ENCODE measurements at regions not wholly inside any gene's neighbourhood (a gene's known extent, or its start where the extent isn't known, plus 50 kb on each side); places are given as distances from the start of the nearest gene placed in this dataset.

DNA sequence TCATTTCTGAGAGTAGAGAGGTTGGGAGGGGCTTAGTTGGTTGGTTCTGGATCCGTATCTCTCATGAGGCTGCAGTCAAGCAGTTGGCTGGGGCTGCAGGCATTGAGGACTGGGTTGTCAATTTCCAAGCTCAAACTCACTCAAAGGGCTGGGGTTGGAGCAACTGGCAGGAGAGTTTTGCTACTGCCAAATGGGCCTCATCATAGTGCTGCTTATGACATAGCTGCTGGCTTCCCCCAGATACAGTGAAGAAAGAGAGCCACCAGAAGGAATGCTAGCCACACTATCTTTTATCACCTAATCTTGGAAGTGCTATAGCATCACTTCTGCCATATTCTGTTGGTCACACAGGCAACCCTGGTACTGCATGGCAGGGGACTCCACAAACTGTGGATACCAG, 363.5 kb upstream of the USP24 start:
- H3K4me3 ChIP-seq (ENCODE audit: low read length), result no peak overlapping the region
- DNase-seq (ENCODE audit: low read depth), result no peak
- H3K9ac ChIP-seq (ENCODE audit: low read length), result no peak overlapping the region
- no peaks in the 10 kb centered on the region for H3K27me3 ChIP-seq (replicated peaks; ENCODE audit: control insufficient read depth, insufficient read depth, low read length)
- H3K36me3 ChIP-seq (ENCODE audit: control insufficient read depth, insufficient read depth, low read length, severe bottlenecking), result no peaks in the 10 kb centered on the region
- no peaks in the 10 kb centered on the region for H3K9me3 ChIP-seq (ENCODE audit: control insufficient read depth, low read length)
- H3K4me1 ChIP-seq (ENCODE audit: control insufficient read depth, insufficient read depth, low read length), result peaks cover 43% of the 10 kb centered on the region

DNA sequence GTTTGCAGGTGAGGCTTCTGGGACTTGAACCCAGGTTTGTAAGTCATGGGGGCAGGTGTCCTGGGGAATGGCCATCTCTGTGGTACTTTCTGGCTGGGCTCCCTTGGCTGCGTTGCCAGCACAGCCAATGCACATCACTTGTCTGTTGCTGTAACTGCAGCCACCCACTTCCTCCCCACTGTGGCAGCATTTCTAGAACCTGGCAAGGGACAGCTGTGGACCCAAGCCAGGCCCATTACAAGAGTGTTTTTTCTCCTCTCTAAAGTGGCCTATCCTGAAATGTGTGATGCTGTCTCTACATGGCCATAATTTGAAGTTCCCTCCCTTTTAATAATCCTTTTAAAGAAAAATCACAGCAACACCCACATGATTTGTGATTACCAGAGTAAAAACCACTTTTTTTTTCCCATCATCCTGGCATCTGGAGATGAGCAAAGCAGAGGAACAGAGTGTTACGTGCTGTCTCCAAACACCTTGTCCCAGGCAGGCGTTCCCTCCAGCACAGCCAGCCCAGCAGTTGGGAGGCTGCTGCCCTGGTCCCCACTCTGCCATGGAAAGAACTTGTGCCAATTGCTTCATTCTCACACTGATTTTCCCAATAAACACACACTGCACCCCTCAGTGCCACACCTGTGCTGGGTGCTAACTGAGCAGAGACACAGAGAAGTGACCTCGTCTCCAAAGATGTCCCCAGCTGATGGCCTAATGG, 360.6 kb upstream of the USP24 start:
- Histone ChIP-seq H3K36me3 (ENCODE audit: control insufficient read depth, insufficient read depth, low read length, severe bottlenecking) (no peaks in the 10 kb centered on the region), H3K27me3 (replicated peaks; ENCODE audit: control insufficient read depth, insufficient read depth, low read length) (no peaks in the 10 kb centered on the region), H3K9me3 (ENCODE audit: control insufficient read depth, low read length) (no peaks in the 10 kb centered on the region), H3K9ac (ENCODE audit: low read length) (no peak overlapping the region), H3K4me3 (ENCODE audit: low read length) (no peak overlapping the region), H3K4me1 (ENCODE audit: control insufficient read depth, insufficient read depth, low read length) (peaks cover 29% of the 10 kb centered on the region)
- no peak for DNase-seq (ENCODE audit: low read depth)

DNA sequence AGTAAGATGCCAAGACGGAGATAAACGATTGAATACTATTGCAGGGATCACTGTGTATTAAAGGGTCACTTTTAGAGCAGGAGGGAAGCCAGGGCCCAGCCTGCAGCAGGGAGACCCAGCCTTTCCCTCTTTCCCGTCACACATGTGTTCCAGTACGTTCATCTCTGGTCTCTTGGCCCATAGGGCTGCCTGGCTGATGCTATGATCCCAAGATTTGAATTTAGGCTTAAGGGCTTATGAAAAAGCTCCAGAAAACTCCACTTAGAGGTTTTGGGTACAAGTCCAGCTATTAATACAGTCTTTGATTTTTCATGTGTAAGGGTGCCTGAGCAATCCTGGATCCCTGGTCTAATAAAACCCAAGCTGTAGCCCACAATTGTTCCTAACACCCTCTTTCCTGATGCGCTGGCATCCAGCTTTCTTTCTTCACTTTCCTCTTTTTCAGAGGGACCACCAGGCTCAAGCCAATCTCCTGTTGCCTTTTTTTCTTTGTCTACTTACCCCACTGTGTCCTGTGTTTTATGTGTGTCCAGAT, 359.6 kb upstream of the USP24 start:
- Histone ChIP-seq H3K9ac (ENCODE audit: low read length) (no peak overlapping the region), H3K9me3 (ENCODE audit: control insufficient read depth, low read length) (no peaks in the 10 kb centered on the region), H3K4me3 (ENCODE audit: low read length) (no peak overlapping the region), H3K27me3 (replicated peaks; ENCODE audit: control insufficient read depth, insufficient read depth, low read length) (no peaks in the 10 kb centered on the region), H3K36me3 (ENCODE audit: control insufficient read depth, insufficient read depth, low read length, severe bottlenecking) (no peaks in the 10 kb centered on the region), H3K4me1 (ENCODE audit: control insufficient read depth, insufficient read depth, low read length) (peaks cover 20% of the 10 kb centered on the region)
- no peak for DNase-seq (ENCODE audit: low read depth)

DNA sequence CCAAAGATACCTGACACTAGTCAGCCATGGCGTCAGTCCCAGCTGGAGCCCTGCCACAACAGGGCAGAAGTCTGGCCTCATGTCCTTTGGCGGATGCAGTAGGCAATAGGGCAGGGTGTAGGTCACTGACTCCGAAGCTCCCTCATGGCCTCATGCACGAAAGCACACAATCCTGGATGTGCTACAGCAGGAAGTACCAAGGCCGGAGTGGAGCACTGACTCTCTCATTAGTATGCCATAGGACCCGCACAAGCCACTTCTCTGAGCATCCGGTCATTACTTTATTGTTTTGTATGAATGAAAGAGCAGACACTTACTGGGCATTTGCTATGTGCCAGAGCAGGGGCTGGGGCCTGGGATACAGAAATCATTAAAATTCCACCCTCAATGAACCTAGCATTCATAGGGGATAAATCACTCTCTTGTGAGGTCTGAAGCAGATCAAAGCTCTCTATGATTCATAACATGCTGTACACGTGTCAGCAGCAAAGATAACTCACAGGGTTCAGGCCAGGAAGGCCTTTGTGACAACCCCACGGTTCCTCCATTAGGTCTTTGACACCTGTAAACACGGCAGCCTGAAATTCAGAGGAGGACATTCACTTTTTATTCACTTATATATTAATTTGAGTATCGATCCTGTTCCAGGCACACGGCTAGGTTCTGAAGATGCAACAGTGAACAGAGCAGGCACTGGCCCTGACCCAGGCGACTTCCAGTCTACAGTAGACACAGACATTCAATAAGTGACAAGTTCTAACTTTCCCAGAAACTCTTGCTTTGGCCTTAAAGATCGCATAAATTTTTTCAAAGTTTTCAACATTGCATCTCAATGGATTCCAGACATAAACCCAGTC, 357.9 kb upstream of the USP24 start:
- H3K9ac ChIP-seq (ENCODE audit: low read length), result no peak overlapping the region
- peak; percentile 36 for DNase-seq (ENCODE audit: low read depth)
- no peak overlapping the region for H3K4me3 ChIP-seq (ENCODE audit: low read length)

DNA sequence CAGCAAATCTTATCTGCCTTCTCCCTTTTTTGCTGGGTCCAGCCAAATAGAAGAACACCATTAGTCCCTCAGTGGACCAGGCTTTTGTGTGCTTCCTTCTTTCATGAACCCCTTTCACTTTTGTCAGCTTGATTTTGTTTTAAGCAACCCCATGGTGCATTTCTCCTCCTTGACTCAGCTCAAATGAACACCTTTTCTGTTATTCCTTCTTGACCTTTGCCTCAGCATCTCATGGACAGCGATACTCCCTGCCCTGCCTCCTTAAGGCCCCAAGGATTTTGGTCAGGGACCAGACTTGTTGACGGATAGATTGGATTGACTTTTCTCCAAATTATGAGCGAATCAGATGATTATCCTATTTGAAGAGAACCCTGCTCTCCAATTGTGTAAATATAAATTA, 356.6 kb upstream of the USP24 start:
- H3K27me3 ChIP-seq (replicated peaks; ENCODE audit: control insufficient read depth, insufficient read depth, low read length), result no peaks in the 10 kb centered on the region
- H3K4me1 ChIP-seq (ENCODE audit: control insufficient read depth, insufficient read depth, low read length), result peaks cover 8% of the 10 kb centered on the region

More for the DNA sequence above, 357.9 kb upstream of the USP24 start:
- Histone ChIP-seq H3K9me3 (ENCODE audit: control insufficient read depth, low read length) (no peaks in the 10 kb centered on the region), H3K27me3 (replicated peaks; ENCODE audit: control insufficient read depth, insufficient read depth, low read length) (no peaks in the 10 kb centered on the region), H3K4me1 (ENCODE audit: control insufficient read depth, insufficient read depth, low read length) (peaks cover 11% of the 10 kb centered on the region), H3K36me3 (ENCODE audit: control insufficient read depth, insufficient read depth, low read length, severe bottlenecking) (no peaks in the 10 kb centered on the region)

DNA sequence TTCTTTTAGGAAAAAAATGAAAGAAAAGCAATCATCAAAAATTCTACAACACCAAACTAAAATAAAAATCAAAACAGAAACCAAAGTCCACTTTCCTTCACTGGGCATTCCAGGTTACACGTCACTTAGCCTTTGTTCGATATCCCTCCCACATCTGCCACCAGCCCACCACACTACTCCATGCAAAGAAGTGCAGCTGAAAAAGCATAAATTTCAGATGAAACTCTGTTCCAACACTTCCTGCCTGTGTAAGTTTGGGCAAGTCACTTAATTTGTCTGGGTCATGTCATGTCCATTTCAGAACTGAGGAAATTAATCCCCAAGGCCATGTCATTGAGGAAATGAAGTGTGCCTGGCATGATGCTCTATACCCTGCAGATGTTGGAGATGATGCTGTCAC, 354.3 kb upstream of the USP24 start:
- Histone ChIP-seq H3K27me3 (replicated peaks; ENCODE audit: control insufficient read depth, insufficient read depth, low read length) (no peaks in the 10 kb centered on the region), H3K36me3 (ENCODE audit: control insufficient read depth, insufficient read depth, low read length, severe bottlenecking) (no peaks in the 10 kb centered on the region), H3K9ac (ENCODE audit: low read length) (no peak overlapping the region), H3K4me1 (ENCODE audit: control insufficient read depth, insufficient read depth, low read length) (peaks cover 5% of the 10 kb centered on the region), H3K4me3 (ENCODE audit: low read length) (no peak overlapping the region), H3K9me3 (ENCODE audit: control insufficient read depth, low read length) (no peaks in the 10 kb centered on the region)
- DNase-seq (ENCODE audit: low read depth), result no peak

More for the DNA sequence above, 356.6 kb upstream of the USP24 start:
- Histone ChIP-seq H3K9me3 (ENCODE audit: control insufficient read depth, low read length) (no peaks in the 10 kb centered on the region), H3K9ac (ENCODE audit: low read length) (no peak overlapping the region), H3K36me3 (ENCODE audit: control insufficient read depth, insufficient read depth, low read length, severe bottlenecking) (no peaks in the 10 kb centered on the region), H3K4me3 (ENCODE audit: low read length) (no peak overlapping the region)
- no peak for DNase-seq (ENCODE audit: low read depth)

- DNase-seq (ENCODE audit: low read depth), result no peak
- no peaks in the 10 kb centered on the region for H3K36me3 ChIP-seq (ENCODE audit: control insufficient read depth, insufficient read depth, low read length, severe bottlenecking)
- H3K27me3 ChIP-seq (replicated peaks; ENCODE audit: control insufficient read depth, insufficient read depth, low read length), result no peaks in the 10 kb centered on the region
- no peaks in the 10 kb centered on the region for H3K9me3 ChIP-seq (ENCODE audit: control insufficient read depth, low read length)
- H3K9ac ChIP-seq (ENCODE audit: low read length), result no peak overlapping the region
- H3K4me1 ChIP-seq (ENCODE audit: control insufficient read depth, insufficient read depth, low read length), result peaks cover 5% of the 10 kb centered on the region
- H3K4me3 ChIP-seq (ENCODE audit: low read length), result no peak overlapping the region
Measured at GRCh38 chr1:55568732-55569131, 353.6 kb upstream of the USP24 start.

DNA sequence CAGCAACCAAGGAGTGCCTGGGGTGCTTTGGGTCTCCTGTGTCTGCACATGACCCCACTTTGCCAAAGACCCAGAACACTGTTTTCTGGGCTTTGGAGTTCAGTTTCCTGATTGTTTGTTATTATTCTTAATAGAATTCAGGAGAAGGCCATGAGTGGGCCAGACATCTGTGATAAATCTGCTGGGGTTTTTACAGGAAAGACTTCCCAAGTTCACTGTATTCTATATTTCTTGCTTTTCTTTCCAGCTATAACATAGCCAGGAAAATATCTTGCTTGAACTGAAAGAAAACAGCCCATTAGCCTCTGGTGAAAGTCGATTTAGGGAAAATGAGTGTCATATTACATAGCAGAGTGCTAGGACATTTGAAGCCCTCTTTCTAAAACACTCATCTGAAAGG, 345.1 kb upstream of the USP24 start:
- H3K4me3 ChIP-seq (ENCODE audit: low read length), result no peak overlapping the region
- H3K4me1 ChIP-seq (ENCODE audit: control insufficient read depth, insufficient read depth, low read length), result peaks cover 4% of the 10 kb centered on the region
- no peaks in the 10 kb centered on the region for H3K9me3 ChIP-seq (ENCODE audit: control insufficient read depth, low read length)
- peak; percentile 62 for DNase-seq (ENCODE audit: low read depth)
- H3K36me3 ChIP-seq (ENCODE audit: control insufficient read depth, insufficient read depth, low read length, severe bottlenecking), result no peaks in the 10 kb centered on the region
- H3K9ac ChIP-seq (ENCODE audit: low read length), result no peak overlapping the region
- no peaks in the 10 kb centered on the region for H3K27me3 ChIP-seq (replicated peaks; ENCODE audit: control insufficient read depth, insufficient read depth, low read length)

- H3K4me3 ChIP-seq (ENCODE audit: low read length), result no peak overlapping the region
- no peaks in the 10 kb centered on the region for H3K36me3 ChIP-seq (ENCODE audit: control insufficient read depth, insufficient read depth, low read length, severe bottlenecking)
- no peak overlapping the region for H3K9ac ChIP-seq (ENCODE audit: low read length)
- H3K27me3 ChIP-seq (replicated peaks; ENCODE audit: control insufficient read depth, insufficient read depth, low read length), result no peaks in the 10 kb centered on the region
- H3K9me3 ChIP-seq (ENCODE audit: control insufficient read depth, low read length), result no peaks in the 10 kb centered on the region
- peak; percentile 55 for DNase-seq (ENCODE audit: low read depth)
- H3K4me1 ChIP-seq (ENCODE audit: control insufficient read depth, insufficient read depth, low read length), result peaks cover 4% of the 10 kb centered on the region
Measured at GRCh38 chr1:55559842-55560241, 344.7 kb upstream of the USP24 start.

DNA sequence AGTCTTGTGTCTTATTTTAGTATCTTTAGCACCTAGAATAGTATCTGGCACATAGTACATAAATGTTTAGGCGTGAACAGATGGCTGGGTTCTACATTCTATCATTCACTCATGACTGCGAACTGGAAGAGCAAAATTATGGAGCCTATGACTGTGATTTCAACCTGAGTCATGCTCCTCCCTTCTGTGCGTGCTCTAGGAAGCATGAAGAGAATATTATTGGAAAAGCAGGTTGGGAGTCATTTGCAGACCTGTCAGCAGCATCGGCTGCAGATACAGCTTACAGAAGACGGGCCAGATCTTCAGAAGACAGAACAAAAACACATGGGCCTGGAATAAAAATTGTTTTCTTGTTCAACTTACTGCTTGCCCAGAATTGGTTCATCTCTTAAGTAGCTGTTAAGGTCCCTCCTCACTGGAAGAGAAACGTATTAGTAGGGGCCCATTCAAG, 344.0 kb upstream of the USP24 start:
- DNase-seq (ENCODE audit: low read depth), result no peak
- H3K4me3 ChIP-seq (ENCODE audit: low read length), result no peak overlapping the region
- no peaks in the 10 kb centered on the region for H3K27me3 ChIP-seq (replicated peaks; ENCODE audit: control insufficient read depth, insufficient read depth, low read length)
- no peaks in the 10 kb centered on the region for H3K36me3 ChIP-seq (ENCODE audit: control insufficient read depth, insufficient read depth, low read length, severe bottlenecking)
- H3K9me3 ChIP-seq (ENCODE audit: control insufficient read depth, low read length), result no peaks in the 10 kb centered on the region
- H3K9ac ChIP-seq (ENCODE audit: low read length), result no peak overlapping the region
- H3K4me1 ChIP-seq (ENCODE audit: control insufficient read depth, insufficient read depth, low read length), result peaks cover 4% of the 10 kb centered on the region

DNA sequence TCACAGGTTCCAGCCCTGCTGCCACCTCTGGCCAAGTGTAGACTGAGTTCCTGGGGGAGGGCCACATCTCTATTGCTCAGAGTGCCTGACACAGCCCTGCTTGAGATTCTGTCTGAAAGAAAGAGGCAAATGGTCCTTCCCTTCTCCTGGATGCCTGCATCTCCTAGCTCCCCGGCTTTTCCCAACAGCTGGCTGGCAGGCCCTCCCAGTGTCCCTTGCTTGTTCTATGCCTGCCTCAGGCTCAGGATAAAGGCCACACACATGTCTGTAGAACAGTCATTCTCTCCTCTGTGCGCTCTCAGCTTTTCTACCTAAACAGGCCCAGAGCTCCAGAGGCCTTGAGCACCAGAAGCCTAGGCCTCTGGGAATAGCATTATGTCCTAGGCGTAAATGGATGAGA, 343.4 kb upstream of the USP24 start:
- peaks cover 4% of the 10 kb centered on the region for H3K4me1 ChIP-seq (ENCODE audit: control insufficient read depth, insufficient read depth, low read length)
- H3K4me3 ChIP-seq (ENCODE audit: low read length), result no peak overlapping the region
- H3K36me3 ChIP-seq (ENCODE audit: control insufficient read depth, insufficient read depth, low read length, severe bottlenecking), result no peaks in the 10 kb centered on the region
- H3K9ac ChIP-seq (ENCODE audit: low read length), result no peak overlapping the region
- DNase-seq (ENCODE audit: low read depth), result no peak
- no peaks in the 10 kb centered on the region for H3K9me3 ChIP-seq (ENCODE audit: control insufficient read depth, low read length)
- H3K27me3 ChIP-seq (replicated peaks; ENCODE audit: control insufficient read depth, insufficient read depth, low read length), result no peaks in the 10 kb centered on the region
